Muscle layer of colon (tissue), 2 donors: ENCODE measurements at regions not wholly inside any gene's neighbourhood (a gene's known extent, or its start where the extent isn't known, plus 50 kb on each side); places are given as distances from the start of the nearest gene placed in this dataset.
"Not testable (repeated sequence)": the region's sequence is repeated elsewhere in the genome, so short reads cannot be mapped to it uniquely, and the experiment has no call there.

ENCODE experiments used
- H3K27ac ChIP-seq: one replicate; pipeline ENCODE4 v1.7.0; 2013; ENCODE audit warnings: low read depth, mild to moderate bottlenecking, low read length, moderate library complexity
- H3K27me3 ChIP-seq, 2 donors: one replicate each; pipeline ENCODE4 v1.7.0; 2013; ENCODE audit warnings: low read length in 2 of 2, mild to moderate bottlenecking in 2 of 2; ENCODE audit not compliant: insufficient read depth in 2 of 2, control insufficient read depth in 1 of 2
- H3K36me3 ChIP-seq: one replicate; pipeline ENCODE4 v1.7.0; 2013; ENCODE audit warnings: mild to moderate bottlenecking, low read length; ENCODE audit not compliant: insufficient read depth
- H3K4me1 ChIP-seq: one replicate; pipeline ENCODE4 v1.7.0; 2013; ENCODE audit warnings: mild to moderate bottlenecking, low read length; ENCODE audit not compliant: insufficient read depth
- H3K4me3 ChIP-seq, 2 donors: one replicate each; pipeline ENCODE4 v1.7.0; 2013; ENCODE audit warnings: low read length in 2 of 2, low read depth in 1 of 2, mild to moderate bottlenecking in 1 of 2, moderate library complexity in 1 of 2
- H3K9ac ChIP-seq: one replicate; pipeline ENCODE4 v1.7.0; 2013; ENCODE audit warnings: low read length
- H3K9me3 ChIP-seq: one replicate; pipeline ENCODE4 v1.7.0; 2013; ENCODE audit warnings: mild to moderate bottlenecking, low read length
- donor health status: abdominal sarcoma.
- donor health status: Adenocarcinoma of cecum.

DNA sequence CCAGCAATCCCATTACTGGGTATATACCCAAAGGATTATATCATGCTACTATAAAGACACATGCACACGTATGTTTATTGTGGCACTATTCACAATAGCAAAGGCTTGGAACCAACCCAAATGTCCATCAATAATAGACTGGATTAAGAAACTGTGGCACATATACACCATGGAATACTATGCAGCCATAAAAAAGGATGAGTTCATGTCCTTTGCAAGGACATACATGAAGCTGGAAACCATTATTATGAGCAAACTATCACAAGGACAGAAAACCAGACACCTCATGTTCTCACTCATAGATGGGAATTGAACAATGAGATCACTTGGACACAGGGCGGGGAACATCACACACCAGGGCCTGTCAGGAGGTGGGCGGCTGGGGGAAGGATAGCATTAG, 92.8 kb upstream of the SLC1A3 start:
- not testable (repeated sequence) for H3K4me3 ChIP-seq, H3K36me3 ChIP-seq, H3K9ac ChIP-seq, H3K27me3 ChIP-seq, H3K27ac ChIP-seq, H3K9me3 ChIP-seq, H3K4me1 ChIP-seq

DNA sequence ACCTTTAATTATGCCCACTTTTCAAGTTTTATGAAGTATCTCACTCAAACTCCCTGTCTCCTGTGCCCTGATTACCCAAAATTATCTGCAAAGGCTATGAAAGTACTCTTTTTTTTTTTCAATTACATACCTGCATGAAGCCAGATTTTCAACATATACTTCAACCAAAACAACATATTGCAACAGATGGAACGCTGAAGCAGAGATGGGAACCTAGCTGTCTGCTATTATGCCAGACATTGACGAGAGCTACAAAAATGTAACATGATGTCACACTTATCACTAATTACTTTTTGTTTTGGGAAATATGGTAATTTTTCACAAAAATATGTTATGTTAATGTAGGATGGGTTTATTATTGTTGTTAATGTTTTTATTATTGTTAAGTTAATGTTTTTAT, 86.5 kb upstream of the SLC1A3 start:
- no peak overlapping the region for H3K4me3 ChIP-seq
- no peak overlapping the region for H3K27ac ChIP-seq
- H3K9ac ChIP-seq, result no peak overlapping the region
- H3K4me1 ChIP-seq, result no peaks in the 10 kb centered on the region
- no peaks in the 10 kb centered on the region for H3K36me3 ChIP-seq
- no peaks in the 10 kb centered on the region for H3K27me3 ChIP-seq
- no peaks in the 10 kb centered on the region for H3K9me3 ChIP-seq

DNA sequence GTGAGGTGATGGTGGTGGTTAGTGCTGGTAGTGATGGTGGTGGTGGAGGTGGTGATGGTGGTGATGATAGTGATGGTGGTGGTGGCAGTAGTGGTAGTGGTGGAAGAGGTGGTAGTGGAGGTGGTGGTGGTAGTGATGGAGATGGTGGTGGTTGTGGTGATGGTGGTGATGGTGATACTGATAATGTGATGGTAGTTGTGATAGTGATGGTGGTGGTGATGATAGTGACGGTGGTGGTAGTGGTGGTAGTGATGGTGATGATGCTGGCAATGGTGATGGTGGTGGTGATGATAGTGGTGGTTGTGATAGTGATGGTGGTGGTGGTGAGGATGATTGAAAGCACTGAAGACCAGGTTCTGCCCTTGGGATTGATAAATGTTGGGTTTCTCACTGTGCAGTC, 85.2 kb upstream of the SLC1A3 start:
- H3K27ac ChIP-seq, result no peak overlapping the region
- no peaks in the 10 kb centered on the region for H3K36me3 ChIP-seq
- no peak overlapping the region for H3K9ac ChIP-seq
- no peaks in the 10 kb centered on the region for H3K27me3 ChIP-seq
- H3K4me1 ChIP-seq, result no peaks in the 10 kb centered on the region
- H3K9me3 ChIP-seq, result no peaks in the 10 kb centered on the region
- H3K4me3 ChIP-seq, result no peak overlapping the region

- H3K9ac ChIP-seq, result no peak overlapping the region
- H3K36me3 ChIP-seq, result no peaks in the 10 kb centered on the region
- H3K27ac ChIP-seq, result no peak overlapping the region
- H3K4me1 ChIP-seq, result no peaks in the 10 kb centered on the region
- no peaks in the 10 kb centered on the region for H3K9me3 ChIP-seq
- no peaks in the 10 kb centered on the region for H3K27me3 ChIP-seq
- no peak overlapping the region for H3K4me3 ChIP-seq
Observed at GRCh38 chr5:36521838-36522745, 84.3 kb upstream of the SLC1A3 start.

GRCh38 chr5:36522746-36523065, 83.7 kb upstream of the SLC1A3 start:
- H3K9ac ChIP-seq, result no peak overlapping the region
- no peaks in the 10 kb centered on the region for H3K27me3 ChIP-seq
- no peak overlapping the region for H3K4me3 ChIP-seq
- H3K27ac ChIP-seq, result no peak overlapping the region
- no peaks in the 10 kb centered on the region for H3K9me3 ChIP-seq
- H3K4me1 ChIP-seq, result no peaks in the 10 kb centered on the region
- no peaks in the 10 kb centered on the region for H3K36me3 ChIP-seq

- H3K36me3 ChIP-seq, result no peaks in the 10 kb centered on the region
- H3K27me3 ChIP-seq, result no peaks in the 10 kb centered on the region
- H3K4me1 ChIP-seq, result no peaks in the 10 kb centered on the region
- no peaks in the 10 kb centered on the region for H3K9me3 ChIP-seq
- H3K27ac ChIP-seq, result no peak overlapping the region
- no peak overlapping the region for H3K9ac ChIP-seq
- H3K4me3 ChIP-seq, result no peak overlapping the region
Observed at GRCh38 chr5:36523450-36523849, 83.0 kb upstream of the SLC1A3 start.

GRCh38 chr5:36523926-36524325, 82.5 kb upstream of the SLC1A3 start:
- Histone ChIP-seq H3K27me3 (no peaks in the 10 kb centered on the region), H3K4me3 (no peak overlapping the region), H3K9me3 (no peaks in the 10 kb centered on the region), H3K4me1 (no peaks in the 10 kb centered on the region), H3K9ac (no peak overlapping the region), H3K36me3 (no peaks in the 10 kb centered on the region), H3K27ac (no peak overlapping the region)

GRCh38 chr5:36526537-36526936, 79.9 kb upstream of the SLC1A3 start:
- Histone ChIP-seq H3K9ac (no peak overlapping the region), H3K4me3 (no peak overlapping the region), H3K4me1 (peaks cover 8% of the 10 kb centered on the region), H3K27ac (no peak overlapping the region), H3K9me3 (no peaks in the 10 kb centered on the region), H3K36me3 (no peaks in the 10 kb centered on the region), H3K27me3 (no peaks in the 10 kb centered on the region)

- no peaks in the 10 kb centered on the region for H3K36me3 ChIP-seq
- H3K4me1 ChIP-seq, result peaks cover 8% of the 10 kb centered on the region
- H3K27me3 ChIP-seq, result no peaks in the 10 kb centered on the region
- no peak overlapping the region for H3K9ac ChIP-seq
- H3K27ac ChIP-seq, result no peak overlapping the region
- H3K4me3 ChIP-seq, result no peak overlapping the region
- no peaks in the 10 kb centered on the region for H3K9me3 ChIP-seq
Observed at GRCh38 chr5:36528588-36528987, 77.8 kb upstream of the SLC1A3 start.

GRCh38 chr5:36529142-36529541, 77.3 kb upstream of the SLC1A3 start:
- Histone ChIP-seq H3K36me3 (no peaks in the 10 kb centered on the region), H3K9me3 (no peaks in the 10 kb centered on the region), H3K9ac (no peak overlapping the region), H3K27me3 (no peaks in the 10 kb centered on the region), H3K27ac (no peak overlapping the region), H3K4me3 (no peak overlapping the region), H3K4me1 (peaks cover 8% of the 10 kb centered on the region)

DNA sequence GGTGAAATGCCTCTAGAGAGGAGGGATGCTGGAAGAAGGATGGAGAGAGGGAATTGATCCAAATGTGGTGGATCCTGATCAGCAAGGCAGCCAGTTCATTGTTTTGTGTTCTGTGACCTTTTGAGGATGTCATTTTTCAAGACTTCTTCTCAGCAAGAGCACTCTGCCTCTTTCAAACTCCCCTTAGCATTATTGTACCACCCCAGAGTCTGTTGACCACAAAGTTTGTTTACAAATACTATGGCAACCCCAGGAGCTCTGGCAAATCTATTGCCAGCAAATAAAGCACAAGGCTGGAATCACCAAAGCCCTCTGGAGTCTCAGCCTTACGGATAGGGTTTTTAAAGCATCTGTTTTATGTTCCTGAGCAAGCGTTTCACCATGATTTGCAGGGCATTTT, 76.2 kb upstream of the SLC1A3 start:
- no peak overlapping the region for H3K9ac ChIP-seq
- H3K36me3 ChIP-seq, result no peaks in the 10 kb centered on the region
- H3K4me1 ChIP-seq, result peaks cover 8% of the 10 kb centered on the region
- H3K9me3 ChIP-seq, result no peaks in the 10 kb centered on the region
- no peak overlapping the region for H3K27ac ChIP-seq
- no peak overlapping the region for H3K4me3 ChIP-seq
- H3K27me3 ChIP-seq, result no peaks in the 10 kb centered on the region

DNA sequence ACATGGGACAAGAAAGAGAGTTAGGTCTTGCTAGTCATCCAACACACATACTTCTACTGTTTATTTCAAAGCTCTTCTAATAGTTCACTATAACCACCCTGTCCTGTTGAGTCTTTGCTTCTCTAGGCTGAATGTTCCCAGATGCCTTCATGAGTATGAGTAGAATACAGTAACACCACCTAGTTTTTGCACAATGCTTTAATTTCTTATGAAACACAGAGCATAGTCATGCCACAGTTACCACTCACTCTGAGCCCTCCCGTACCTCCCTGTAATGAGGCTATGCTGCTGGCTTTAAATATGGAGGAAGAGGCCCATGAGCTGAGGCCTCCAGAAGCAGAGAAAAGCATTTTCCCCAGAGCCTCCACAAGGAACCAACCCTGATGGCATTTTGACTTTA, 75.0 kb upstream of the SLC1A3 start:
- H3K9me3 ChIP-seq, result no peaks in the 10 kb centered on the region
- no peaks in the 10 kb centered on the region for H3K27me3 ChIP-seq
- no peak overlapping the region for H3K4me3 ChIP-seq
- no peak overlapping the region for H3K27ac ChIP-seq
- no peak overlapping the region for H3K9ac ChIP-seq
- no peaks in the 10 kb centered on the region for H3K36me3 ChIP-seq
- peaks cover 8% of the 10 kb centered on the region for H3K4me1 ChIP-seq
